ENCODE measurements at regions not wholly inside any gene's neighbourhood (a gene's known extent, or its start where the extent isn't known, plus 50 kb on each side); places are given as distances from the start of the nearest gene placed in this dataset.

- Mint-ChIP-seq H3K4me3 (no peak overlapping the region), H3K27me3 (ENCODE audit: low read depth) (peaks cover 6% of the 10 kb centered on the region; the same call in 1 of the 2 replicates), H3K27ac (no peak overlapping the region), H3K4me1 (no peaks in the 10 kb centered on the region), H3K9me3 (peaks cover 61% of the 10 kb centered on the region), H3K36me3 (peaks cover 72% of the 10 kb centered on the region)
- ChIA-PET POLR2A (no interaction called here), CTCF (no interaction called here)
- TF ChIP-seq JUN (CRISPR knock-in tag; IDR thresholded peaks at IDR 0.05) (no peak), CREB1 (CRISPR knock-in tag; IDR thresholded peaks at IDR 0.05) (no peak), MLX (CRISPR knock-in tag; IDR thresholded peaks at IDR 0.05) (no peak), ZBTB21 (CRISPR knock-in tag; IDR thresholded peaks at IDR 0.05; ENCODE audit: borderline replicate concordance) (no peak), ZNF416 (CRISPR knock-in tag; IDR thresholded peaks at IDR 0.05) (no peak), ESRRA (CRISPR knock-in tag; IDR thresholded peaks at IDR 0.05; ENCODE audit: borderline replicate concordance) (no peak), RELA (CRISPR knock-in tag; IDR thresholded peaks at IDR 0.05; ENCODE audit: borderline replicate concordance) (no peak), ELF4 (CRISPR knock-in tag; IDR thresholded peaks at IDR 0.05; ENCODE audit: low read depth) (no peak), AFF4 (CRISPR knock-in tag; IDR thresholded peaks at IDR 0.05; ENCODE audit: borderline replicate concordance) (no peak), IRF1 (CRISPR knock-in tag; IDR thresholded peaks at IDR 0.05) (no peak), ZNF532 (CRISPR knock-in tag; IDR thresholded peaks at IDR 0.05; ENCODE audit: borderline replicate concordance) (no peak), CDX4 (CRISPR knock-in tag; IDR thresholded peaks at IDR 0.05; ENCODE audit: borderline replicate concordance) (no peak), ZNF396 (CRISPR knock-in tag; IDR thresholded peaks at IDR 0.05; ENCODE audit: borderline replicate concordance) (no peak), FOXK1 (CRISPR knock-in tag; IDR thresholded peaks at IDR 0.05) (no peak), PREB (CRISPR knock-in tag; IDR thresholded peaks at IDR 0.05; ENCODE audit: borderline replicate concordance) (no peak), ATF1 (CRISPR knock-in tag; IDR thresholded peaks at IDR 0.05) (no peak), ATF6 (CRISPR knock-in tag; IDR thresholded peaks at IDR 0.05) (no peak), SP1 (CRISPR knock-in tag; conservative IDR thresholded peaks at IDR 0.05) (no peak)
- ATAC-seq (no peak), DNase-seq (ENCODE audit: low spot score) (no peak)
Measured at GRCh38 chr7:63080406-63080805, 918.2 kb upstream of the ZNF722 start.

Data from WTC11 (cell line).